ENCODE measurements at regions not wholly inside any gene's neighbourhood (a gene's known extent, or its start where the extent isn't known, plus 50 kb on each side); places are given as distances from the start of the nearest gene placed in this dataset.
"Not testable (repeated sequence)": the region's sequence is repeated elsewhere in the genome, so short reads cannot be mapped to it uniquely, and the experiment has no call there.

DNA sequence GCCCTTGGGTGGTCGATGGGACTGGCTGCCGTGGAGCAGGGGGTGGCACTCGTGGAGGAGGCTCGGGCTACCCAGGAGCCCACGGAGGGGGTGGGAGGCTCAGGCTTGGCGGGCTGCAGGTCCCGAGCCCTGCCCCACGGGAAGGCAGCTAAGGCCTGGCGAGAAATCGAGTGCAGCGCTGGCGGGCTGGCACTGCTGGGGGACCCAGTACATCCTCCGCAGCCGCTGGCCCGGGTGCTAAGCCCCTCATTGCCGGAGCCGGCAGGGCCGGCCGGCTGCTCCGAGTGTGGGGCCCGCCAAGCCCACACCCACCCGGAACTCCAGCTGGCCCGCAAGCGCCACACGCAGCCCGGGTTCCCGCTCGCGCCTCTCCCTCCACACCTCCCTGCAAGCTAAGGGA is 435.6 kb downstream of the RWDD3 start:
- not testable (repeated sequence) for DNase-seq (ENCODE audit: low spot score)

DNA sequence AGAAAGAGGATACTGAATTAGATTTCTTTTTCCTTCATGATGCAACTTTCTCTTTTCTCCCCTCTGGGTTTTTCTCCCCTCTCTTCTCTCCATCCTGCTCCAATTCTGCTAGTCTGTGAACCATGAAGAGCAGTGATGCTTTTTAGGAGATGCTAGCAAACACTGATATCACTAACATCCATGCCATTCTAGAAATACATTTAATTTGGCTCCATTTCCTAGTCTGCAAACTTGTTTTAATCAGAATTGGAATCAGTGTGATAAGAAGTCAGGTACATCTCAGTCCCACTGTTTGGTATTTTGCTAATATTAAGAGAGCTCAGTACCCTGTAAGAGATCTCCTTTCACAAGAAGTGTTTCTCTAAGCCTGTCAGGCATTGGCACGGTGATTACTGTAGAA is 437.1 kb downstream of the RWDD3 start:
- DNase-seq (ENCODE audit: low spot score) = no peak

DNA sequence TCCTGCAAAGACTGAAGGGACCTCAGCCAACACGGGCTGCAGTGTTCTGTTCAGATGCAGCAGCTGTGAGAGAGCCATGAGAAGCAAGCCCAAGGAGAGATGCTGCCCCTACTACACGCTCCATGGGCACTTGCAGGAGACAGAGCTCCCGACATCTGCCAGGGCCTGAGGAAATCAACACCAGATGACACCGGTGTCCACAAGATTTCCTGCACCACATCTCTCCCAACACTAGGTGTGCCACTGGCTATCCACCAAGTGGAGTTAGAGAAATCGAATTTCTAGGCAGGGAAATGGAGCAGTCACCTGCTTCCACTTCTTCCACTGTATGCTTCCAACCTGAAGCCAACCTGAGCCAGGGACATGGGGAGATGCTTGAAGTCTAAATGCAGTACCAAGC is 445.3 kb downstream of the RWDD3 start:
- DNase-seq (ENCODE audit: low spot score) = no peak

DNA sequence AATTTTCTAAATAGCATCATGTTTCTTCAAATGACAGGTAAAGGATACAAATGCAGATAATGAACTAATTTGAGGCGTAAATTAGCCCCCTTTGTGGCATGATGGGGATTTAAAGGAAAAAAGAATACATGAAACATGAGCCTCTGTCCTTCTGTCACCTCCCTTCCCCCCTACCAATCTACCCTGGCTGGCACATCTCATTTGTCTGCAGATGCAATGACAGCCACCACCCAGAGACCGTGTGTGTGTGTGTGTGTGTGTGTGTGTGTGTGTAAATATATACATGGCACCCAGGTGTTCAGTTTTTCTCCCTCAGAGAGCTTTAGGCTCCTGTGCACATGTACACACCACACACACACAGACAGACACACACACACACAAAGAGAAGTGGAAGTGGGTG is 451.1 kb downstream of the RWDD3 start:
- DNase-seq (ENCODE audit: low spot score) = no peak

DNA sequence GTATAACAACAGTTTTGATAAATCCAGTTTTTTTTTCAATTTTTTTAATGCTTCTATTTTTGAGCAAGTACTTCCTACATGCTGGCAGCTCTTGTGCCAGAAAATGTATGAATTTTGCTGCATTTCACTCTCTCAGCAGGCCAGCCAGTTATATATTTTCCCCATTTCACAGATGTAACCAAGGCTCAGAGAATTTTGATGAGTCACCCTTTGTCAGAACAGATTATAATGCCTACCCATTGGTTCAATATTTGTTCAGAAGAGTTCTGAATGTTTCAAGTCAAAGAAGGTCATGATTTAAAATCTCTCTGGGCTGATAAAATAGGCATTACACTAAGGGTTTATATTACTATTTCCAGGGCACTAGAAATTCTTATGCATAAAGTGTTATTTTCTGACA is 452.2 kb downstream of the RWDD3 start:
- no peak for DNase-seq (ENCODE audit: low spot score)

DNA sequence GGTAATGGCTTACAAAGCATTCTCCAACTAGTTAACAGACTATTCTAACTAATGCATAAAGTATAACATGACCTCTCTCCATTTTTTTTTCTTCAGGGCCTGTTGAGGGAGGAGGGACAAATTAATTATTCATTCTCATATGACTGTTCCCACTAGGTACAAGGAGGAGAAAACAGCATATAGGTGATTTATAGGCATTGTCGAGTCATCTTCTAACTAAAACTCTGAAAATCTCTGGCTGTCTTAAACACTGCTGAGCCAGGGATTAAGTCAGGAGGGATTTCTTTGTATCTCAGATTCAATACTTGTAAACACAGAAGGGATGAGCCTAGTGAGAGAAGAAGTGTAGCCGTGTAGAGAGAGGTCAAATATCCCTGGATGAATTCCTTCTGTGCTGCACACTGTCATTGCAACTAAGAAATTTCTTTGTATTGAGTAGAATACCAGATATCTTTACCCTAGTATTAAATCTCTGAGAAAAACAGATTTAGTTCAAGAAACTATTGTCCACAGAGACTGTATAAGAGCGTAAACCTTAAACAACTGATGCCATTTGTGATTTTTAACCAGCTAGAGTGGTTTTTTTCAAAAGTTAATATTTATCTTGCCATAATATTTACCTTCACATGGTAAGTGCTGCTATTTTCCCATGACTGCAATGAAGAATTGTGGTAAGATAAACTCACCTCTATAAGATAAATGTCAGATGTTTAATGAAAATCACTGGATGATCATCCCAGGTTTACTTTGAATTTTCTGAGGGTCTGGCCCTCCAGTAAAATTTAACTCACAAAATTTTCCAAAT is 465.3 kb downstream of the RWDD3 start:
- DNase-seq (ENCODE audit: low spot score) = no peak

DNA sequence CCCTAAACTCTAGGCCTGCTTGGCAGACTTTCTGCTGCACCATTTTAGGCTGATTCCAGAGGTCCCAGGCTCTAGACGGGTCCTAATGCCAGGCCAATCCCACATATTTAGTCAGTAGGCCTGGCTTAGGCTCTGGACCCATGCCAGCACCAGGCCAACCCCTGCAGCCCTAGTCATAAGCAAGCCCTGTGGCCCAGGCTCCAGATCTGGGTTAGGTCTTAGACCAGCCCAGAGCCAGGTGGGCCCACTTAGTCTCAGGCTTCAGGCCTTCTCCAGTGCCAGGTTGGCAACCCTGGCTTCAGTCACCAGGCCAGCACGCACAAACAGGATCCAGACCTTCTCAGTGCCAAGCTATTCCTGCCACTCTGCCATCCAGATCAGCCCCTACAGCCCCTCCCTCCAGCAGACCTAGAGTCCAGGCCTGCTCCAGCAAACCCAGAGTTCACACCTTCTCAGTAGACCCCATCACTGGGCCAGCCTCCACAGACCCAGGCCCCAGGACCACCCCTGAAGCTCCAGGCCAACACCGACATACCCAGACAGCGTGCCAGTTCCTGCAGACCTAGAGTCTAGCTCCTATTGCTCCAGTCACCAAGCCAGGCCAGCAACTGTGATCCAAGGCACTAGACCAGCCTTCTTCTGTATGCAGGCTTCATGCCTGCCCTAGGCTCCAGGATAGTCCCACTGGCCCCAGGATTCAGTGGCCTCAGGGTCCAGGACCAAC is 467.6 kb downstream of the RWDD3 start:
- no peak for DNase-seq (ENCODE audit: low spot score)

DNA sequence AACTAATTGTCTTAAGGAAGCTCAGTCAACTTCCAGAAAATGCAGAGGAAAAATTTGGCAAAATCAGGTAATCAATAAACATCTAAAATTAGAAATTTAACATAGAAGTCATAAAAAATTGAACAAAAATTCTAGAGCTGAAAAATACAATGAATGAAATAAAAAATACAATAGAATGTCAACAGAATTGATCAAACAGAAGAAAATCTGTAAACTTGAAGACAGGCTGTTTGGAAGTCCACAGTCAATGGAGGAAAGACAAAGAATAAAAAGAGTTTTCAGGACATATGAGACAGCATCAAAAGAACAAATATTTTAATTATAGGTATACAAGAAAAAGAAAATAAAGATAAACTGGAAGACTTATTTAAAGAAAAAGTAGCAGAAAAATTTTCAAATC is 469.0 kb downstream of the RWDD3 start:
- DNase-seq (ENCODE audit: low spot score) = no peak

DNA sequence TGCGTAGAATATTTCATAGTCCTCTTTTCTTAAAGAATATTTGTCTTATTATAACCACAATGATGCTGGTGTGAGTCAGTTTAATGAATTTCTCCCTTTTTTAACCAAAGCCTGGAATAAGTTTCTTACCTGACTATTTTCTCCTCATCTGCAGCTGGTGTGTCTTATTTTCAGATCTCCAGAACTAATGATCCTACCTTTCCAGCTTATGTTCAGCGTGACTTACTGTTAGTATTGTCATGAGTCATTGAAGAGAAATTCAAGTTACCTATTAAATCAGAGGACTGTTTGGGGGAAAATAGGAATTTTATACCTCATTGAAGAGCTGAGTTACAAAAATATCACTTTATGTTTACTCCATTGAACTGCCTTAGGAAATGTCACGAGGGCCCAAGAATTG is 482.1 kb downstream of the RWDD3 start:
- no peak for DNase-seq (ENCODE audit: low spot score)

DNA sequence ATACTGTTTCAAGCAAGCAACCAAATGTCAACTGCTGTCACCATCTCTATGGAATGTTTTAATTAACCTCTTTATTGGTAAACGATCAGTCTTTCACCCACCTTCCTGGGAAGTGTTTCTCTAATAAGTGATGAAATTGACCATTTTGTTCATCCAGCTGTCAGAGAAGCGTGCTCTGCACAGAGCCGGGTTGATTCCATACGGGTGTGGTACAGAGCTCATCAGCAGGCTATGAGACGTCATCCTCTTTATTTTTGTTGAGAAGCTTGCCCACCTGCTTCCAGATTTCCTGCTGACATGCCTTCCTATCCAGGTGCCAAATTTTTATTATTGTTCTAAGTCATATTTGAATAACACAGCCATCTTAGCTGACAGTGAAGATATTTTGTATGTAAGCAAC is 482.5 kb downstream of the RWDD3 start:
- no peak for DNase-seq (ENCODE audit: low spot score)

DNA sequence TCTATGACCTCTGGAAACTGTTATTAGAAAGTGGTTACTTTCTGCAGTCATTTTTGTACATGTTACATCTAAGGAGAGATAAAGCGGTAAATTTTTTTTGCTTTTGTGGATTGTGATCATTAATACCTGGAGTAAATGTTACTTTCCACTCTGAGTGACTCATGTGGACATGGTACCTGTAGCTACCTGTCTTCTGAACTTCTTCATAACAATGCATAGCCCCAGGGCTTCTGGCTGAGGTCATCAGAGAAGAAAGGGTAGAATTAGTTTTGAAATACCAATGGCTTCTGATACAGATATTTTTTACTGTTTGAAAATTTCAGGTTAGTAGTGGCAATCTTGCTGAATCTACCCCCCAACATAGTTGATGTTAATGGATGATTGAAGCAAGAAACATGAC is 489.3 kb downstream of the RWDD3 start:
- no peak for DNase-seq (ENCODE audit: low spot score)

DNA sequence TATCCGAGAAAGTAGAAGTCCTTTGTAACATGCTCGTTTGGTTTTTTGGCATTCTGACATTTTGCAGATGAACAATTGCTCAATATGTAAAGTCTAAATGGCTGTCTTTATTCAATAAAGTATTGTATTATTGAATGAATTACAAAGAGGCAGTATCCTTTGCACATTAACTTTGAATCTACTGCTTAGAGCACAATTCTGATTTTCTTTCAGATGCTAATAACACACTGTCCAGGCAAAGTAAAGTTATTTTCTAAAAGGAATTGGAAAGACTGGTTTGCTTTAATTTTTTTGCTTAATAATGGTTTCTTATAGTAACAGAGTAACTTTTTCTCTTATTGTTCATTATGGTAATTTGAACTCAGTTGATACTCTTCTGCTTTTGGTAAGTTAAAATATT is 494.8 kb downstream of the RWDD3 start:
- DNase-seq (ENCODE audit: low spot score) = no peak

DNA sequence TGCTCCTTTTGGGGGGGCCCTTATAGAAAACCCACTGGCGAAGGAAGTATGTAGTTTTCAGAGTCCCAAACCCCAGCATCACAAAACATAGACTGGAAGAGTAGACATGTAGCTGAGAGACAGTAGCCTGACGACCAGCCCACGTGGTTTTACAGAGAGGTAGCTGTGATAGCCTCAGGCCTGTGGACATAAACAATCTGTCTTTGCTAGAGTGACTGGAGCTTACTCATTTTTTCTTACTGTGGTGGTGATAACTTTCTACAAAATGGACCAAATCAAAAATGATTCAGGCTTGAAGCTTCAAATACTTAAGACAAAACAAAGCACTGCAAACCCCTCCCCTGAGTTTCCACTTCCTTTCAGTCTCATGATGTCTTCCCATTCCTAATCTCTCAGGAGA is 497.0 kb downstream of the RWDD3 start:
- DNase-seq (ENCODE audit: low spot score) = no peak

DNA sequence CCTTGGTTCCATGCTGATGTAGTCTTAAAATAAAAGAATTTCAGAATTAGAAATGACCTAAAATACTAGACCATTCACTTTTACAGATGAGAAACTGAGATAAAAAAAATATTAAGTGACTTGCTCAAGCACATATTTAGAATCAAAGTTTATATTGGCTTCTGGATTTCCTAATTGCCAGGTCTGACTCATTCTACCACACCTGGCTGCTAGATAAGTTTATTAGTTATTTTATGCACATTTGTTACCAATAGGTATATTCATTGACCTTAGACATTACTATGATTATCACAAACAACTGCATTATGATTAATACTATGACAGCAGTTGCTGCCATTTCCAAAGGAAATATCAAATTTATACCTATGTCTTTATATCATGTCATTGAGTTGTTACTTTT is 497.5 kb downstream of the RWDD3 start:
- no peak for DNase-seq (ENCODE audit: low spot score)

DNA sequence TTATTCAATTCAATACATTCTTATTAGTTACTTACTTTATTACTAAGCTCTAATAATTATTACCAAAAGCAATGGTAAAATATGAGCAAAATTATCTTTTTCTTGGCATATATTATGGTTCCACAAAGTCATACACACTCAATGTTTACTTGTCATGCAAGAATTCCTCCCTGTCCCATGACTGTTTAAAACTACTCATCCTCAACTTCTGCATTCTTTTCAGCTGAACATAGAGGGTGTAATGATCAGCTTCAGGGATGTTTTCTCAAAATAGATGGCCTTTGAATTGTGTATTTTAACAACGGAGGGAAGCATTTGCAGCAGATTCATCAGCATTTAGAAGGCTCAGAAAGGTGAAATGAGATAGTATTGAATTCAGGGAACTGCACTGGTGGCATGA is 499.0 kb downstream of the RWDD3 start:
- peak; percentile 1 for DNase-seq (ENCODE audit: low spot score)

DNA sequence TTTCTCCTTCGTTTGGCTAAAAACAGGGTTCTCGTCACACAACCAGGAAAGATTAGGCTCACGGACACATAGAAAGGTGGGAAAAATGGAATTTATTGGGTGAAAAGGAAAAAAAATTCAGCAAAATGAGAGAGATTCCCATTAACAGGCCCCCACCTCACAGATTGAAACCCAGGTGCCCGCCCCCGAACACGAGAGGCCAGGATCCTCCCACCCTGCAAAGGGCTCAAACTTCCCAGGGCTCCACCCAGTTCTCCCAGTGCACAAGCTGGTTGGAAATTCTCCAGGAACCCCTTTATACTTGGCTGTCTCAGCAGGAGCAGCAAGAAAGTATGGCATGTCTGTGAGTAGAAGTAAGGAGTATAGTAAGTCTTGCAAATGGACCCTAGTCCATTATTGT is 499.7 kb downstream of the RWDD3 start:
- no peak for DNase-seq (ENCODE audit: low spot score)

DNA sequence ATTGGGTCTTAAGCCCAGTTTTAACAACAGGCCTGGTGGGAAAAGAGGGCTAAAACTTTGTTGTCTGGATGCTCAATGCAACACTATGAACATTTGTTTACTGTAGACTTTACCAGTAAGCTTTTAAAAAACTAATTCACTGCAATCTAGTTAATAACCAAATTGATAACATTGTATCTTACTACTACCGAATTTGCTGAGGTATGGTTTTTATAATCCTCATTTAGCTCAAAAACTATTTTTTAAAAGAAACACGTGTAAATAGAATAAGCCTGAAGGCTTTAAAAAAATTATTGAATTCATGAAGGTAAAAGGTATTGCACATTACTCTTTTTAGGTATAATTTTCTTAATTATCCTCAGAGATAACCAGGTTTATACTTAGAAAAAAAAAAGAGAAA is 500.6 kb downstream of the RWDD3 start:
- no peak for DNase-seq (ENCODE audit: low spot score)

DNA sequence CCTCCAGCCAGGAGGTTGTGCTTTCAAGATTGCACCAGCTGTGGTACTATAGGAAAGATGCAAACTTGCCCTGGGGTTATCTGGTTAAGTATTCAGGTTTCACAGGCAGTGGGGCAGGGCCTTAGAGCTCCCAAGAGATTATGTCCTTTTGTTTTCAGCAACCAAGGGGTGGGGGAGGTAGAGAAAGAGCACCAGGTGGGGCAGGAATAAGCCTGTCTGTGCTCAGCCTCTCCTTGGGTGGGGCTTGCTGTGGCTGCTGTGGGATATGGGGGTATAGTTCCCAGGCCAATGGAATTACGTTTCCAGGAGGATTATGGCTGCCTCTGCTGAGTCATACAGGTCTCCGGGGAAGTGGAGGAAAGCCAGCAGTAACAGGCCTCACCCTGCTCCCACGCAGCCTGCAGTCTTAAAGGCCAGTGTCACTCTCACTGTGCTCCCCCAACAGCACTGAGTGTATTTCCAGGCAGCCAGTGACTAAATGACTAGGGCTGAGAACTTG is 508.6 kb downstream of the RWDD3 start:
- DNase-seq (ENCODE audit: low spot score) = peak; percentile 4

DNA sequence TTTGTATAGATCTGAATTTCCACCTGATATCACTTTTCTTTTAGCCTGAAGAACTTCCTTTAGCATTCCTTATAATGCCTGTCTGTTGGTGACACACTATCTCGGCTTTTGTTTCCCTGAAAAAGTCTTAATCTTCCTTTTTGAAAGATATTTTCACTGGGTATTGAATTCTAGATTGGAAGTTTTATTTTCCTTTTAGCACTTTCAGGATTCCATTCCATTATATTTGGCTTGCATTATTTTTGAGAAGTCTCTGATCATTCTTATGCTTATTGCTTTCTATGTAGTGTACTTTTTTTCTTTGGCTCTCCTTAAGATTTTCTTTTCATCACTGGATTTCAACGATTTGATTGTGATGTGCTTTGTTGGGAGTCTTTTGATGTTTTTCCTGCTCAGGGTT is 510.7 kb downstream of the RWDD3 start:
- DNase-seq (ENCODE audit: low spot score) = no peak

DNA sequence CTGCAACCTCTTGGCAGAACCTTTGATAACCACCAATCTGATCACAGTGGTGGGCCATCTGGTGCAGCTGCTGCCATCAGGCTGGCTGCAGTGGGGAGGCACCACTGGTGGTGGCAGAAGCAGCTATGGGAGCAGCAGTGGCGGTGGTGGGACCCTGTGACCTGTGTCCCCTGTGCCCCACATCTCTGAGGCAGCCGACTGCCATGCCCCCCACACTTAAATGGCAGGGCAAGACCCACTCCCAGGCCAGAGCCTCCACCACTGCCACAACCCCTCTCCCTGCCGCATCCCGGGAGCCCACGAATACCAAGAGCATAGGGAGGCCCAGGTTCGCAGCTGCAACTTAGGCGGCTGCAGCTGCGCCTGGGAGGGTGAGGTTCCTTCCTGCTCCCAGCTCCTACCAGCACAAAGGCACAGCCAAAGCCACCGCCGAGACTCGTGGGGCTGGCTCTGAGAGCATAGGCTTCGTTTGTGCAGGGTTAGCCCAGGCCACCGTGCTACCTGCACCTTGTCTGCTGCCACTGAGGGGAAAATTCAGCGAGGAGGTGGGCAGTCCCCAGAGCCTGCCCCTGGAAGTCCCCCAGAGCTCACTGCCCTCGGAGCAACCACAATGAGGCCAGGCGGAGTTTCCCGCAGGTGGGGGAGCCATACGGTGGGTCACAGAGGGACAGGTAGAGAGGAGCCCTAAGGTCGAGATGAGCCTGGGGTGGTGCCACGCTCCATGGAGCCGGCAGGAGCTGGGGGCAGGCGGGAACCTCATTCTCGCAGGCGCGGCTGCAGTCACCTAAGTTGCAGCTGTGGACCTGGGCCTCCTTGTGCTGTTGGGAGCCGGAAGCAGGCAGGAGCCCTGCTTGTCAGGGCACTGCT is 518.7 kb downstream of the RWDD3 start:
- no peak for DNase-seq (ENCODE audit: low spot score)

DNA sequence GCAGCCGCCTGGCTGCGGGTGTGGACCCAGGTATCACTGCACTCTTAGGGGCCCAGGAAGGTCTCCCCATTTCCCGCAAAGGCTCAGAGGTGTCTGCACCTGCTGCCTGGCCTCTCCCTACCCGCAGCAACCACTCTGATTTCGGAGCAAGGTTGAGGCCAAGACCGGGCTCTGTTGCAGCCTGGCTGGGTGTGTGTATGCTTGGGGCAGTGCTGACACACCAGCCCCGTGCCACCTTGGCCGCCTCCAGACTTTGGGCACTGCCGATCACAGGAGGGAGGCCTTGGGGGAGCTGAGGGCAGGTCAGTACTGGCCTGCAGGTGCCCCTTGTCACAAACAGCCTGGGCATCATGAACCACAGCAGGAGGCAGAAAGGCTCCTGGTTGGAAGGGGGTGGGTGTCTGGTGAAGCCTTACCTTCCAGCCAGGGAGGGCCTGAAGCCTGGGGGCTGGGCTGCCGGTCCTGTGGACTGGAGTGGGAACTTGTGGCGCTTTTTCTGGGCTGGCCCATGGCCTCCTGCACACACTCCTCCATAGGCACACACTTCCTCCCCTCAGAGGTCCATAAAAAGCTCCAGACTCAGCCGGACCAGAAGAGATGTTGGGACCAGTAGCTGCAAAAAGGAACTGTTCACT is 519.5 kb downstream of the RWDD3 start:
- no peak for DNase-seq (ENCODE audit: low spot score)

DNA sequence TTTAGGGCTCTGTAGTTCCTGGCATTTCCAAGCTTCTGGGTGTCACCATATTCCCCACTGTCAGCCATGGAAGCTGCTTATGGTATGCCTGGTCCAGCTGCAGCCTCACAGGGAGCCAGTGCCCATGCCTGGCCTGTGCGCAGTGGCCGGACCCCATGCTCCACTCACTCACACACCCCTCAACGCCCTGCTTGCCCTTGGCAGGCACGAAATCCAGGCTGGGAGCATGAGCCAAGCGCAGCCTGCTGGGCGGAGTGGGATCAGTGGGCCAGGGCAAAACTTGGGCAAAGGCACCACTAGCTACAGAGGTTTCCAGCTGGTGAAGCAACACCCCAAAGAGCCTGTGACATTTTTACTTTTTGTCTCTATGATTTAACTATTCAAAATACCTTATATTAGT is 520.4 kb downstream of the RWDD3 start:
- no peak for DNase-seq (ENCODE audit: low spot score)

All from kidney tubule cell (primary cell).